Neural progenitor cell (in vitro differentiated cells): ENCODE measurements at regions not wholly inside any gene's neighbourhood (a gene's known extent, or its start where the extent isn't known, plus 50 kb on each side); places are given as distances from the start of the nearest gene placed in this dataset.

Experiments
- EZH2 ChIP-seq: fragments of 200-600 bp; sonication (generic); IDR thresholded peaks from 2 replicates; pipeline ENCODE4 v1.6.1; 2017; ENCODE audit warnings: antibody characterized with exemption, mild to moderate bottlenecking, moderate library complexity
- EZH2phosphoT487 ChIP-seq: fragments of 200-600 bp; sonication (generic); IDR thresholded peaks from 2 replicates; pipeline ENCODE4 v1.6.1; 2017; ENCODE audit warnings: antibody characterized with exemption
- TF ChIP-seq, protein P1 (sequence below): fragments of 200-600 bp; sonication (generic); IDR thresholded peaks from 2 replicates; pipeline ENCODE4 v1.5.1; 2017; ENCODE audit warnings: antibody characterized with exemption, mild to moderate bottlenecking

DNA sequence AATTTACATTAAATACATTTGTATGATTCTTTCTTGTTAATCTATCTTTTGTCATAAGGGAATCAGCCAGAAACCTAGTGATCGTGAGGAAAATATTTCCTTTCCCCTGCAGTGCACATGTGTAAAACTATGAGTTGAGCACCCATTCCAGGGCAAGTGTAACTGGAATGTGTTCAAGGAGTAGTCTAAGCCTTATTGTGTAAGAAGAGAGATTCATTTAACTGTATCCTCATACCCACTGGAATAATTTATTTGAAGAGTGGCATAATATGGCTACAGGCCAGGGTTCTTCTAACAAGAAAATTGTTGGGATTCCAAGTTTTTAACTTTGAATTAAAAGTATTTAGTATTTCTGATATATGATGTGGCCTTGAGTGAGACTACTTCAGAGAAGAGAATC lies 1692.7 kb downstream of the EFNA5 start:
- TF ChIP-seq, protein P1, sequence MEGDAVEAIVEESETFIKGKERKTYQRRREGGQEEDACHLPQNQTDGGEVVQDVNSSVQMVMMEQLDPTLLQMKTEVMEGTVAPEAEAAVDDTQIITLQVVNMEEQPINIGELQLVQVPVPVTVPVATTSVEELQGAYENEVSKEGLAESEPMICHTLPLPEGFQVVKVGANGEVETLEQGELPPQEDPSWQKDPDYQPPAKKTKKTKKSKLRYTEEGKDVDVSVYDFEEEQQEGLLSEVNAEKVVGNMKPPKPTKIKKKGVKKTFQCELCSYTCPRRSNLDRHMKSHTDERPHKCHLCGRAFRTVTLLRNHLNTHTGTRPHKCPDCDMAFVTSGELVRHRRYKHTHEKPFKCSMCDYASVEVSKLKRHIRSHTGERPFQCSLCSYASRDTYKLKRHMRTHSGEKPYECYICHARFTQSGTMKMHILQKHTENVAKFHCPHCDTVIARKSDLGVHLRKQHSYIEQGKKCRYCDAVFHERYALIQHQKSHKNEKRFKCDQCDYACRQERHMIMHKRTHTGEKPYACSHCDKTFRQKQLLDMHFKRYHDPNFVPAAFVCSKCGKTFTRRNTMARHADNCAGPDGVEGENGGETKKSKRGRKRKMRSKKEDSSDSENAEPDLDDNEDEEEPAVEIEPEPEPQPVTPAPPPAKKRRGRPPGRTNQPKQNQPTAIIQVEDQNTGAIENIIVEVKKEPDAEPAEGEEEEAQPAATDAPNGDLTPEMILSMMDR, result no peak
- TF ChIP-seq EZH2, result no peak
- no peak for TF ChIP-seq EZH2phosphoT487
